ENCODE measurements at regions not wholly inside any gene's neighbourhood (a gene's known extent, or its start where the extent isn't known, plus 50 kb on each side); places are given as distances from the start of the nearest gene placed in this dataset.

- TF ChIP-seq CTCF (IDR thresholded peaks at IDR 0.05): no peak
- TF ChIP-seq POLR2AphosphoS5 (IDR thresholded peaks at IDR 0.05): no peak
- TF ChIP-seq POLR2A (IDR thresholded peaks at IDR 0.05): no peak
Observed at GRCh38 chr1:59108481-59109317, 188.2 kb upstream of the FGGY start.
